GM06990 (cell line): ENCODE measurements at regions not wholly inside any gene's neighbourhood (a gene's known extent, or its start where the extent isn't known, plus 50 kb on each side); places are given as distances from the start of the nearest gene placed in this dataset.

Experiments
- DNase-seq: peaks from one replicate; pipeline ENCODE4 v3.0.0-alpha.2; 2011; ENCODE audit not compliant: insufficient read length; ENCODE audit errors: extremely low read depth
- H3K27me3 ChIP-seq: replicated peaks from 2 replicates; pipeline ENCODE4 v1.6.0; 2011; ENCODE audit warnings: low read length; ENCODE audit not compliant: control insufficient read depth, insufficient read depth
- H3K36me3 ChIP-seq: 2 replicates; pipeline ENCODE4 v1.5.1; 2011; ENCODE audit warnings: low read length; ENCODE audit not compliant: control insufficient read depth, insufficient read depth
- H3K4me3 ChIP-seq: replicated peaks from 2 replicates; pipeline ENCODE4 v1.5.1; 2011; ENCODE audit warnings: low read depth, mild to moderate bottlenecking, control low read depth, low read length
- TF ChIP-seq, protein P1 (sequence below): IDR thresholded peaks from 2 replicates; pipeline ENCODE4 v1.5.1; 2011; ENCODE audit warnings: low read length, control low read depth, mild to moderate bottlenecking, inconsistent platforms; ENCODE audit not compliant: insufficient read depth, poor library complexity, severe bottlenecking

DNA sequence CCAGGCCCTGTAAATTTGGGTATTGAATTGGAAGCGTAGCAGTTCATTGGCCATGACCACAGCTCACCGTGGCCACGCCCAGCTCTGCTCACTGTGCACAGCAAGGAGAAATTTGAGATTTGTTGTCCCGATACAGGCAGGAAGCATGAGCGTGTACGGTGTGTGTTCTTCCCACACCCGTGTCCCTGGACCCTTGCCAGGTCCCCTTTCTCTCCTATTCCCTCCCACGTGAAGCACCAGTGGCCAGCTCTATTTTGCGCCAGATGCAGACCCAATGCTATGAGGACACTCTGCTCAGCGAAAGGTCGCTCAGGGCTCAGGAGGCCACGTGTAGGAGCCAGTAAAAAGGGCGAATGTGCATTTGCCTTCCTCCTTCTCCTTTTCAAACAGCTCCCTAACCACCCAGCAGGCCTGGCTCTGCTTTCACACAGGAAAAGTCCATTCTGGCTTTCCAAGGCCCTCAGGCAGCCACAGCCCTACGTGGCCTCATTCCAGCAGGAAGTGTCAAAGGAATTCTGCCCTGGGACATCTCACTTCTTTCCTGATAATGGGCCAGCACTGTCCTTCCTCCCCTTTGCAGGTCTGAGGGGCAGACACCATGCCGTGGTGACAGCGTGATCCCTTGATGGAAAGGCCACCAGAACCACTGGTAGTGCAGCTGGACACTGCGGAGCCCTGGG, 499.2 kb upstream of the CDH4 start:
- no peaks in the 10 kb centered on the region for H3K36me3 ChIP-seq
- H3K27me3 ChIP-seq, result no peaks in the 10 kb centered on the region
- DNase-seq, result no peak
- H3K4me3 ChIP-seq, result no peak overlapping the region
- TF ChIP-seq, protein P1, sequence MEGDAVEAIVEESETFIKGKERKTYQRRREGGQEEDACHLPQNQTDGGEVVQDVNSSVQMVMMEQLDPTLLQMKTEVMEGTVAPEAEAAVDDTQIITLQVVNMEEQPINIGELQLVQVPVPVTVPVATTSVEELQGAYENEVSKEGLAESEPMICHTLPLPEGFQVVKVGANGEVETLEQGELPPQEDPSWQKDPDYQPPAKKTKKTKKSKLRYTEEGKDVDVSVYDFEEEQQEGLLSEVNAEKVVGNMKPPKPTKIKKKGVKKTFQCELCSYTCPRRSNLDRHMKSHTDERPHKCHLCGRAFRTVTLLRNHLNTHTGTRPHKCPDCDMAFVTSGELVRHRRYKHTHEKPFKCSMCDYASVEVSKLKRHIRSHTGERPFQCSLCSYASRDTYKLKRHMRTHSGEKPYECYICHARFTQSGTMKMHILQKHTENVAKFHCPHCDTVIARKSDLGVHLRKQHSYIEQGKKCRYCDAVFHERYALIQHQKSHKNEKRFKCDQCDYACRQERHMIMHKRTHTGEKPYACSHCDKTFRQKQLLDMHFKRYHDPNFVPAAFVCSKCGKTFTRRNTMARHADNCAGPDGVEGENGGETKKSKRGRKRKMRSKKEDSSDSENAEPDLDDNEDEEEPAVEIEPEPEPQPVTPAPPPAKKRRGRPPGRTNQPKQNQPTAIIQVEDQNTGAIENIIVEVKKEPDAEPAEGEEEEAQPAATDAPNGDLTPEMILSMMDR, result no peak

DNA sequence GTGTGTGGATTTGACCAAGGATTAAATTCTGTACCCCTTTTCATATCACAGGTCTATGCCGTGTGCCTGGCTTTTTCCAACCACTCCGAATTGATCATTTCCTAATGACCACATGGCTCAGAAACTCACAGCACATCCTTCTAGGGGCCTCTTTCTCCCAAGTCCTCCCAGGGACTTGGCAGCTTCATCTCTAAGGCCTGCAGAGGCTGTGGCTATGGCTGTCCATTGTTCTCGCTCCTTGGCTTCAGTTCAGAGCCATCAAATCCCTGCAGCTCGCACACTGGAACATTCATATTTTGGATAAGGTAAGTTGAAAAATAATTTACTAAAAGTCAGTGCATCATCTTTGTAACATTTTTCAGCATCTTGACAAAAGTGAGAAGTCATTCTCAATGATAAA, 497.2 kb upstream of the CDH4 start:
- TF ChIP-seq, protein P1, result no peak

DNA sequence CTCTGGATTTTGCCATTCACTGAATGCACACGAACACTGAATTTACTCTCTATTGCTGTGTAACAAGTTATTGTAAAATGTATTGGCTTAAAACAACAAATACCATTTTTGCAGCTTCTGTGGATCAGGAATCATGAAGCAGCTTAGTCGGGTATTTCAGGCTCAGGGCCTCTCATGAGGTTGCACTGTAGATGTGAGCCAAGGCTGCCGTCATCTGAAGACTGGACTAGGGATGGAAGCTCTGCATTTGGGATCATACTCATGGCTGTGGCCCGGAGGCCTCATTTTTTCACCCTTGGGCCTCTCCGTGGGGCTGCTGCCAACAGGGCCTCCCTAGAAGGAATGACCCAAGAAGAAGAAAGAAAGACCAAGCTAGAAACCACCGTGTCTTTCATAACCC, 492.4 kb upstream of the CDH4 start:
- DNase-seq, result no peak
- no peak overlapping the region for H3K4me3 ChIP-seq
- TF ChIP-seq, protein P1, result no peak
- H3K27me3 ChIP-seq, result no peaks in the 10 kb centered on the region
- no peaks in the 10 kb centered on the region for H3K36me3 ChIP-seq

More for the DNA sequence above, 497.2 kb upstream of the CDH4 start:
- no peak for DNase-seq
- Histone ChIP-seq H3K36me3 (no peaks in the 10 kb centered on the region), H3K27me3 (no peaks in the 10 kb centered on the region), H3K4me3 (no peak overlapping the region)

DNA sequence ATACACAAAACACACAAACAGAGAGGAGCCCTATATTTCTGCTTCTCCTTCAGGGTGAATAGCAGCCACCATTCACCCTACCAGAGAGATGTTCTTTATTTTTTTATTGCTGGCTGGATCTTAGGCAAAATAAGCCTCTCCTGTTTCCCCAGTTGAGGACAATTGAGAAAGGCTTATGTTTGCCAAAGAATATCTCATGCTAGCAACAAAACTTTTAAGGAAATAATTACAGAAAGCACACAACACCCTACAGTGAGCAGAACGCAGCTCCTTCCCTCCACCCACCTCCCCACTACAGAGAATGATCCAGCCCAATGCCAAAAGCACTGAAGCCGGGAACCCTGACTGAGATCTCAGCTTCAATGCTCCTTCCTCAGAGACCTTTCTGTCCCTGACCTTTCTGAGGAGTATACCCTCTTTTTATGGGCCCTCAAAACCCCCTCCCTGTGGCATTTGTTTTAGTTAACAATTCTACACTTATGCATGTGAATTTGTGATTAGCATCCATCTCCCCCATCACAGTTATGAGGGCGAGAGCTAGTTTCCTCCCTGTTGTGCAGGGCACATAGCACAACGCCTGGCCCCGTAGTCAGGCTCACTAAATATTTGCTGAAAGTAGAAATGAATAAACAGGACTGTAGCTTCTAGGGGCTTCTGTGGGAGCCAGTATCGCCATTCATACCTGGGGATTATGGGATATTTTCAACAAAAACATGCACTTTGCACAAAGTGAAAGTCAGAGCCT, 491.6 kb upstream of the CDH4 start:
- no peak for DNase-seq
- TF ChIP-seq, protein P1, result no peak
- Histone ChIP-seq H3K27me3 (no peaks in the 10 kb centered on the region), H3K36me3 (no peaks in the 10 kb centered on the region), H3K4me3 (no peak overlapping the region)

DNA sequence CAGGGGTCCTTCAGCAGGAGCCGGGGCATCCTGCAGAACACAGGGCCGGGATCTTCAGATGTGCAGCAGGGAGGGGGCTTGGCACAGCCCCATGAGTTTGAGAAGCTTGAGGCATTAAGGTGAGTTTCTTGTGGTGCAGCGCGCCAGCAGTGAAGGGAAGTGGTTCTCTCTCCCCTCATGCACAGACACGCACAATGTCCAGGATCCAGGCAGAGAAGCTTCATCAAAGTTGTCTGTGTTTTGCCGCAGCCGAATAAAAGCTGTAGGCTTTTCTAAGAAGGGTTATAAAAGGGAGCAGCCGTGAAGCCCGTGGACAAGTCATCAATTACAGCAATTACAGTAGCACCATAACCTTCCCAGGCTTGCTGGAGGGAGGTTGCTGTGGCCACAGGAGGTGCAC, 491.0 kb upstream of the CDH4 start:
- TF ChIP-seq, protein P1, result no peak
- Histone ChIP-seq H3K4me3 (no peak overlapping the region), H3K27me3 (no peaks in the 10 kb centered on the region), H3K36me3 (no peaks in the 10 kb centered on the region)
- no peak for DNase-seq
